ENCODE measurements at regions not wholly inside any gene's neighbourhood (a gene's known extent, or its start where the extent isn't known, plus 50 kb on each side); places are given as distances from the start of the nearest gene placed in this dataset.

DNA sequence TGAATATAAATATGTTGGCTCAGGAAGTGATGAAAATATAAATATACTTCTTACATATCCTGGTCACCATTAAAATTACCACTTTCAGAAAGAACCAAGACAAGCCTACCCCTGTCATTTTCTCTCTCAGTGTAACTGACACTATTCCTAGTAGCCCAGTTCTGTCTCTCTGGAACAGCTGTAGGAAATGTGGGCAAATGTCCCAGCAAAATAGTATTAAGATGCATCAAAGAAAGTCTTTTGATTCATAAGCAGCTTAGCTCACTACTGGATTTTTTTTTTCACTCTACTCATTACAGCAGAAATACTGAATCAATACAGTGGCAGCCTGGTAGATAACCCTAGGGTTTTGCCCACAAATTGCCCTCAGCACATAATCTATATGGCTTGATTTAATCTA lies 290.9 kb downstream of the DNAJB9 start:
- Histone ChIP-seq H3K4me2 (ENCODE audit: low read length) (no peak overlapping the region), H3K9me2 (ENCODE audit: low read depth, low read length) (no peaks in the 10 kb centered on the region), H3K27me3 (ENCODE audit: insufficient read depth, low read length) (no peaks in the 10 kb centered on the region), H3K36me3 (ENCODE audit: insufficient read depth, low read length) (no peaks in the 10 kb centered on the region), H3K27ac (ENCODE audit: low read depth, low read length, poor library complexity, severe bottlenecking) (no peak overlapping the region), H3K9me3 (ENCODE audit: low read length) (no peaks in the 10 kb centered on the region; the same call in 1 of the 2 replicates), H3K4me1 (ENCODE audit: insufficient read depth, low read length, severe bottlenecking) (no peaks in the 10 kb centered on the region), H2AFZ (ENCODE audit: low read length) (no peak overlapping the region), H3K9ac (ENCODE audit: low read length) (no peak overlapping the region), H4K20me1 (ENCODE audit: insufficient read depth, low read length) (no peaks in the 10 kb centered on the region), H3K79me2 (ENCODE audit: insufficient read depth, low read length) (no peaks in the 10 kb centered on the region), H3K4me3 (ENCODE audit: low read depth, low read length, poor library complexity, severe bottlenecking) (no peak overlapping the region), H3F3A (ENCODE audit: insufficient read depth, low read length) (no peaks in the 10 kb centered on the region)
- TF ChIP-seq EZH2 (IDR thresholded peaks at IDR 0.05; ENCODE audit: borderline replicate concordance, low read length), result no peak
- TF ChIP-seq, protein P1, sequence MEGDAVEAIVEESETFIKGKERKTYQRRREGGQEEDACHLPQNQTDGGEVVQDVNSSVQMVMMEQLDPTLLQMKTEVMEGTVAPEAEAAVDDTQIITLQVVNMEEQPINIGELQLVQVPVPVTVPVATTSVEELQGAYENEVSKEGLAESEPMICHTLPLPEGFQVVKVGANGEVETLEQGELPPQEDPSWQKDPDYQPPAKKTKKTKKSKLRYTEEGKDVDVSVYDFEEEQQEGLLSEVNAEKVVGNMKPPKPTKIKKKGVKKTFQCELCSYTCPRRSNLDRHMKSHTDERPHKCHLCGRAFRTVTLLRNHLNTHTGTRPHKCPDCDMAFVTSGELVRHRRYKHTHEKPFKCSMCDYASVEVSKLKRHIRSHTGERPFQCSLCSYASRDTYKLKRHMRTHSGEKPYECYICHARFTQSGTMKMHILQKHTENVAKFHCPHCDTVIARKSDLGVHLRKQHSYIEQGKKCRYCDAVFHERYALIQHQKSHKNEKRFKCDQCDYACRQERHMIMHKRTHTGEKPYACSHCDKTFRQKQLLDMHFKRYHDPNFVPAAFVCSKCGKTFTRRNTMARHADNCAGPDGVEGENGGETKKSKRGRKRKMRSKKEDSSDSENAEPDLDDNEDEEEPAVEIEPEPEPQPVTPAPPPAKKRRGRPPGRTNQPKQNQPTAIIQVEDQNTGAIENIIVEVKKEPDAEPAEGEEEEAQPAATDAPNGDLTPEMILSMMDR (IDR thresholded peaks at IDR 0.05; ENCODE audit: low read length), result no peak

DNA sequence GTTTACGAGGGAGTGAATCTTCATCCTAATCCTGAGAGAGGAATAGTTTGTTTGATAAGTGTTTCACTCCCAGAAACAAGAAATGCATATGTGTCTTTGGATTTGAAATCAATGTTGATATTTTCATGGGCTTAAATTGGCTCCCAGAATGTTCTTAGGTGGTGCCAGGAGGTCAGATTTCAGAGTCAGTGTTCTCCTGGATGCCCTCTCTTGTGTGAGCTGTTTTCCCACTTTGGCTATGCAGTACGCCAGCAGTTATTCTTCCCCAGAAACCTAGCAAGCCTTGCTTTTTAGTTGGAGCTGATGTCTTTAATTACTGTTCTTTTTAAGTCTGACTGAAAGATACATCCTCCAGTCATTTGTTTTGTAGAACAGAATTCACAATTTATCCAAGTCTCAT lies 291.4 kb downstream of the DNAJB9 start:
- Histone ChIP-seq H3K9me2 (ENCODE audit: low read depth, low read length) (no peaks in the 10 kb centered on the region), H3K79me2 (ENCODE audit: insufficient read depth, low read length) (no peaks in the 10 kb centered on the region), H4K20me1 (ENCODE audit: insufficient read depth, low read length) (no peaks in the 10 kb centered on the region), H3K9ac (ENCODE audit: low read length) (no peak overlapping the region), H3K27me3 (ENCODE audit: insufficient read depth, low read length) (no peaks in the 10 kb centered on the region), H3K4me1 (ENCODE audit: insufficient read depth, low read length, severe bottlenecking) (no peaks in the 10 kb centered on the region), H2AFZ (ENCODE audit: low read length) (no peak overlapping the region), H3F3A (ENCODE audit: insufficient read depth, low read length) (no peaks in the 10 kb centered on the region), H3K4me3 (ENCODE audit: low read depth, low read length, poor library complexity, severe bottlenecking) (no peak overlapping the region), H3K4me2 (ENCODE audit: low read length) (no peak overlapping the region), H3K9me3 (ENCODE audit: low read length) (no peaks in the 10 kb centered on the region; the same call in 1 of the 2 replicates), H3K36me3 (ENCODE audit: insufficient read depth, low read length) (no peaks in the 10 kb centered on the region), H3K27ac (ENCODE audit: low read depth, low read length, poor library complexity, severe bottlenecking) (no peak overlapping the region)
- TF ChIP-seq, protein P1 (IDR thresholded peaks at IDR 0.05; ENCODE audit: low read length), result no peak
- no peak for TF ChIP-seq EZH2 (IDR thresholded peaks at IDR 0.05; ENCODE audit: borderline replicate concordance, low read length)

DNA sequence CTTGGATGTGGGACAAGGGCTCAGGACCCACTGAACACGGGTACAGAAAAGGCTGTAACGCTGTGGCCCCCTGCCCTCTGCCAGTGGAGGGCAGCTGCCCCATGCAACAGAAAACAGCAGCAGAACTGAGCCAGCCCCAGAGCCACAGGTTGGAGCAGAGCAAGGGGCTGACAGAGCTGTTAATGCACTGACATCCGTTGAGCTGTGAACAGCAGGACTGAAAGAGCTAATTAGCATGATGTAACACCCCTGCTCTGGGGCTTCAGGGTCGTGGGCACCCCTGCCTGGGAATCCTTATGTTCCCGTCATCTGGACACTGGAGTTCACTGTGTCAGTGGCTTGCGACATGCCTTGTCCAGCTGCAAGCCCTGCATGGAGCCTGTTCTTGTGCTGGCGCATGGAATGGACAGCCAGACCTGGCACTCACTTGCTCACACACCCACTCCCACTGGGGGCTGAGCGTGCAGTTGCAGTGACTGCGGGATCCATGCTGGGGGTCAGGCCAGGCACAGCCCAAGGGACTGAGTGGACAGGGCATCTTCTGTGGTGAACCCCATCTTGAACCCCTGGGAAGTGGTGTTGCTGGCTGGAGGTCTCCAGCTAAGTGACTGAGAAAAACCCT lies 293.7 kb downstream of the DNAJB9 start:
- no peak overlapping the region for H3K27ac ChIP-seq (ENCODE audit: low read depth, low read length, poor library complexity, severe bottlenecking)
- H4K20me1 ChIP-seq (ENCODE audit: insufficient read depth, low read length), result no peaks in the 10 kb centered on the region
- no peak overlapping the region for H3K4me2 ChIP-seq (ENCODE audit: low read length)

More for the DNA sequence above, 293.7 kb downstream of the DNAJB9 start:
- no peak overlapping the region for H2AFZ ChIP-seq (ENCODE audit: low read length)
- H3K9me2 ChIP-seq (ENCODE audit: low read depth, low read length), result no peaks in the 10 kb centered on the region
- H3K9ac ChIP-seq (ENCODE audit: low read length), result no peak overlapping the region
- TF ChIP-seq, protein P1 (IDR thresholded peaks at IDR 0.05; ENCODE audit: low read length), result no peak
- no peak for TF ChIP-seq EZH2 (IDR thresholded peaks at IDR 0.05; ENCODE audit: borderline replicate concordance, low read length)
- H3K36me3 ChIP-seq (ENCODE audit: insufficient read depth, low read length), result no peaks in the 10 kb centered on the region
- H3K4me1 ChIP-seq (ENCODE audit: insufficient read depth, low read length, severe bottlenecking), result no peaks in the 10 kb centered on the region
- H3K4me3 ChIP-seq (ENCODE audit: low read depth, low read length, poor library complexity, severe bottlenecking), result no peak overlapping the region
- H3K27me3 ChIP-seq (ENCODE audit: insufficient read depth, low read length), result no peaks in the 10 kb centered on the region
- no peaks in the 10 kb centered on the region for H3F3A ChIP-seq (ENCODE audit: insufficient read depth, low read length)
- no peaks in the 10 kb centered on the region; the same call in 1 of the 2 replicates for H3K9me3 ChIP-seq (ENCODE audit: low read length)
- H3K79me2 ChIP-seq (ENCODE audit: insufficient read depth, low read length), result no peaks in the 10 kb centered on the region
